SK-N-SH (cell line): ENCODE measurements at regions not wholly inside any gene's neighbourhood (a gene's known extent, or its start where the extent isn't known, plus 50 kb on each side); places are given as distances from the start of the nearest gene placed in this dataset.

Experiments
- CTCF ChIA-PET: fragments of 300-600, 350-600 bp; formaldehyde crosslinking; extraction: SDS; loops from one replicate; lab custom pipeline; 2021; lab: Yijun Ruan, JAX
- POLR2A ChIA-PET: fragments of 350-600 bp; sonication (Branson Sonifier 250); formaldehyde crosslinking; extraction: SDS; loops from one replicate; lab custom pipeline; 2020; ENCODE audit warnings: antibody characterized with exemption, inconsistent platforms; lab: Yijun Ruan, JAX
- DNase-seq: peaks from one replicate; pipeline ENCODE4 v3.0.0; 2012
- H2AFZ ChIP-seq: fragments of 200-600 bp; sonication (generic); 2 replicates; pipeline ENCODE4 v1.8.1; 2016; ENCODE audit warnings: antibody characterized with exemption, mild to moderate bottlenecking, low read depth
- H3F3A ChIP-seq: fragments of 200-600 bp; sonication (generic); replicated peaks from 2 replicates; pipeline ENCODE3; 2016; ENCODE audit warnings: antibody characterized with exemption, mild to moderate bottlenecking; ENCODE audit not compliant: insufficient read depth
- H3K27ac ChIP-seq, 2 experiments: fragments of 200-500 bp in 1 of 2; fragments of 200-600 bp in 1 of 2; sonication (Bioruptor generic) in 1 of 2; sonication (generic), shearing (Covaris generic) in 1 of 2; 2 replicates each; pipeline versions ENCODE4 v1.5.1 to v1.6.1; 2014 to 2016; ENCODE audit warnings: low read depth in 2 of 2, inconsistent platforms in 1 of 2, low read length in 1 of 2, mild to moderate bottlenecking in 1 of 2, mixed read lengths in 1 of 2
- H3K27me3 ChIP-seq: fragments of 200-600 bp; sonication (generic), shearing (Covaris generic); 2 replicates; pipeline ENCODE4 v1.6.1; 2016; ENCODE audit warnings: mixed run types; ENCODE audit not compliant: insufficient read depth
- H3K36me3 ChIP-seq, 2 experiments: fragments of 200-500 bp in 1 of 2; fragments of 200-600 bp in 1 of 2; sonication (Bioruptor generic) in 1 of 2; sonication (generic) in 1 of 2; replicated peaks in 1 of 2; 2 replicates each; pipeline versions ENCODE3 to v1.5.1; 2014 to 2016; ENCODE audit warnings: low read length in 1 of 2, mild to moderate bottlenecking in 1 of 2; ENCODE audit not compliant: insufficient read depth in 2 of 2, control insufficient read depth in 1 of 2
- H3K4me1 ChIP-seq, 2 experiments: fragments of 200-500 bp in 1 of 2; fragments of 200-600 bp in 1 of 2; sonication (Bioruptor generic) in 1 of 2; sonication (generic), shearing (Covaris generic) in 1 of 2; 2 replicates each; pipeline versions ENCODE4 v1.5.1 to v1.6.1; 2014 to 2016; ENCODE audit warnings: low read depth in 1 of 2, low read length in 1 of 2, mixed run types in 1 of 2; ENCODE audit not compliant: insufficient read depth in 2 of 2, control insufficient read depth in 1 of 2
- H3K4me2 ChIP-seq: fragments of 200-600 bp; sonication (generic), shearing (Covaris generic); 2 replicates; pipeline ENCODE4 v1.6.1; 2017; ENCODE audit warnings: mixed run types
- H3K4me3 ChIP-seq, 2 experiments: fragments of 200-500 bp in 1 of 2; fragments of 200-600 bp in 1 of 2; sonication (Bioruptor generic) in 1 of 2; sonication (generic), shearing (Covaris generic) in 1 of 2; 2 replicates each; pipeline versions ENCODE4 v1.5.1 to v1.8.1; 2014 to 2016; ENCODE audit warnings: low read depth in 2 of 2, inconsistent platforms in 1 of 2, low read length in 1 of 2, mild to moderate bottlenecking in 1 of 2, mixed read lengths in 1 of 2, moderate library complexity in 1 of 2
- H3K79me2 ChIP-seq: fragments of 200-600 bp; sonication (generic); 2 replicates; pipeline ENCODE4 v1.8.1; 2017; ENCODE audit warnings: mild to moderate bottlenecking; ENCODE audit not compliant: insufficient read depth
- H3K9ac ChIP-seq: fragments of 200-600 bp; sonication (generic); 2 replicates; pipeline ENCODE4 v1.6.1; 2017; ENCODE audit warnings: mixed run types
- H3K9me2 ChIP-seq: fragments of 200-600 bp; sonication (generic); 2 replicates; pipeline ENCODE4 v1.6.1; 2017; ENCODE audit warnings: mixed run types
- H3K9me3 ChIP-seq: fragments of 200-600 bp; sonication (generic); 2 replicates; pipeline ENCODE4 v1.6.1; 2017; ENCODE audit warnings: mixed run types, mild to moderate bottlenecking, moderate library complexity
- H4K20me1 ChIP-seq: fragments of 200-600 bp; sonication (generic); 2 replicates; pipeline ENCODE4 v1.6.1; 2017; ENCODE audit warnings: mild to moderate bottlenecking, mixed run types; ENCODE audit not compliant: insufficient read depth
- ELF1 ChIP-seq: IDR thresholded peaks from 2 replicates; pipeline ENCODE4 v1.4.0; 2012
- EZH2phosphoT487 ChIP-seq: fragments of 200-600 bp; sonication (generic); IDR thresholded peaks from 2 replicates; pipeline ENCODE4 v1.6.1; 2017; ENCODE audit warnings: low read depth, mixed run types, mild to moderate bottlenecking, antibody characterized with exemption, moderate library complexity, borderline replicate concordance
- FOSL2 ChIP-seq: IDR thresholded peaks from 2 replicates; pipeline ENCODE4 v1.4.0; 2012; ENCODE audit warnings: low read depth, mild to moderate bottlenecking, moderate library complexity, borderline replicate concordance
- FOXJ3 ChIP-seq: sonication (generic); formaldehyde crosslinking; IDR thresholded peaks from 2 replicates; pipeline ENCODE4 v1.5.1; 2020; ENCODE audit warnings: mild to moderate bottlenecking, missing genetic modification reagents
- GATA2 ChIP-seq: sonication (generic); formaldehyde crosslinking; IDR thresholded peaks from 2 replicates; pipeline ENCODE4 v1.5.0; 2020; ENCODE audit warnings: mild to moderate bottlenecking, missing genetic modification reagents
- POLR2AphosphoS5 ChIP-seq: IDR thresholded peaks from 2 replicates; pipeline ENCODE4 v1.6.1; 2012; ENCODE audit warnings: low read depth, low read length
- RCOR1 ChIP-seq: fragments of 150-350 bp; IDR thresholded peaks from 2 replicates; pipeline ENCODE4 v1.6.1; 2017; ENCODE audit warnings: antibody characterized with exemption, low read length
- SIN3A ChIP-seq: IDR thresholded peaks from 2 replicates; pipeline ENCODE4 v1.6.1; 2012; ENCODE audit warnings: low read depth, mild to moderate bottlenecking, low read length, moderate library complexity, borderline replicate concordance
- SMC3 ChIP-seq: IDR thresholded peaks from 2 replicates; pipeline ENCODE4 v1.6.1; 2012; ENCODE audit warnings: low read depth, low read length, improper control_type of control experiment
- TAF1 ChIP-seq: IDR thresholded peaks from 2 replicates; pipeline ENCODE4 v1.6.1; 2012; ENCODE audit warnings: low read depth, mild to moderate bottlenecking, low read length, moderate library complexity, borderline replicate concordance
- TCF12 ChIP-seq: IDR thresholded peaks from 2 replicates; pipeline ENCODE4 v1.4.0; 2012
- USF1 ChIP-seq: IDR thresholded peaks from 2 replicates; pipeline ENCODE4 v1.4.0; 2012; ENCODE audit warnings: low read depth, borderline replicate concordance
- USF2 ChIP-seq: fragments of 150-350 bp; IDR thresholded peaks from 2 replicates; pipeline ENCODE4 v1.6.1; 2017; ENCODE audit warnings: antibody characterized with exemption, low read length, low read depth, borderline replicate concordance
- YY1 ChIP-seq: IDR thresholded peaks from 2 replicates; pipeline ENCODE4 v1.4.0; 2012; ENCODE audit warnings: low read depth, mild to moderate bottlenecking
- WGBS: methylation state at CpG from one replicate; pipeline ENCODE4 v1.1.6; 2017; ENCODE audit warnings: low lambda C conversion rate; 5-methylcytosine and 5-hydroxymethylcytosine counted together
- TF ChIP-seq, protein P1 (sequence below): IDR thresholded peaks from 2 replicates; pipeline ENCODE4 v1.4.0; 2012; ENCODE audit warnings: low read depth, borderline replicate concordance
- TF ChIP-seq, protein P2 (sequence below): fragments of 150-350 bp; IDR thresholded peaks from 2 replicates; pipeline ENCODE4 v1.6.1; 2016; ENCODE audit warnings: mild to moderate bottlenecking, low read depth, low read length
- TF ChIP-seq, protein P3 (sequence below): IDR thresholded peaks from 2 replicates; pipeline ENCODE4 v1.4.0; 2012; ENCODE audit warnings: low read depth

DNA sequence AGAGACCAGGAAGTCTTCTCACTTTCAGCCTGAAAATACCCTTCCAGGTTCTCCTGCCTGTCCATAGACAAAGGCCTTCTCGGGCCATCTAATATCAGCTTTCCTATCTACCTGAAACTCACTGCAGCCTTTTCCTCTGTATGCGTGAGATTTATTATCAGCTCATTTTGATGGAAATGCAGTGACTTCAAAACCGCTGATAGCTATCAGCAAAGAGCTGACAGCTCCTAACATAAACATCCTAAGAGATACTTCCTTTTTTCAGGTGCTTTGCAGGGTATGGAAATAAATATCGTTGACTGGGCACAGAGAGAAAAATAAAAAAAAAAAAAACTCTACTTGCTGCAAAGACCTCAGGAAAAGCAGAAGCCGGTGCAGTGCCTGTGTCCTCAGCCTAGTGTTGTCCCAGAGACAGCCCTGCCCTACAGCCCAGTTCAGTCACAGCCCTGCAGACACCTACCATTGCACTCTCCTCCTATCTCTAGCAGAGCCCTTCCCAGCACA, 215.0 kb upstream of the EGLN3 start:
- Histone ChIP-seq H3K4me2 (no peak overlapping the region), H3K27ac (no peak overlapping the region), H4K20me1 (no peaks in the 10 kb centered on the region), H3K27me3 (no peaks in the 10 kb centered on the region; the same call in 1 of the 2 replicates), H3K9me2 (no peaks in the 10 kb centered on the region), H2AFZ (no peak overlapping the region), H3K79me2 (no peaks in the 10 kb centered on the region), H3K36me3 (no peaks in the 10 kb centered on the region), H3K4me3 (no peak overlapping the region), H3K9ac (no peak overlapping the region), H3K4me1 (no peaks in the 10 kb centered on the region), H3K9me3 (no peaks in the 10 kb centered on the region), H3F3A (no peaks in the 10 kb centered on the region)
- 53% methylated on average over 5 of the region's 5 CpGs for WGBS
- no peak for DNase-seq
- ChIA-PET CTCF (no interaction called here), POLR2A (no interaction called here)
- no peak for TF ChIP-seq RCOR1
- TF ChIP-seq FOSL2: no peak
- TF ChIP-seq, protein P1, sequence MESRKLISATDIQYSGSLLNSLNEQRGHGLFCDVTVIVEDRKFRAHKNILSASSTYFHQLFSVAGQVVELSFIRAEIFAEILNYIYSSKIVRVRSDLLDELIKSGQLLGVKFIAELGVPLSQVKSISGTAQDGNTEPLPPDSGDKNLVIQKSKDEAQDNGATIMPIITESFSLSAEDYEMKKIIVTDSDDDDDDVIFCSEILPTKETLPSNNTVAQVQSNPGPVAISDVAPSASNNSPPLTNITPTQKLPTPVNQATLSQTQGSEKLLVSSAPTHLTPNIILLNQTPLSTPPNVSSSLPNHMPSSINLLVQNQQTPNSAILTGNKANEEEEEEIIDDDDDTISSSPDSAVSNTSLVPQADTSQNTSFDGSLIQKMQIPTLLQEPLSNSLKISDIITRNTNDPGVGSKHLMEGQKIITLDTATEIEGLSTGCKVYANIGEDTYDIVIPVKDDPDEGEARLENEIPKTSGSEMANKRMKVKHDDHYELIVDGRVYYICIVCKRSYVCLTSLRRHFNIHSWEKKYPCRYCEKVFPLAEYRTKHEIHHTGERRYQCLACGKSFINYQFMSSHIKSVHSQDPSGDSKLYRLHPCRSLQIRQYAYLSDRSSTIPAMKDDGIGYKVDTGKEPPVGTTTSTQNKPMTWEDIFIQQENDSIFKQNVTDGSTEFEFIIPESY: no peak
- no peak for TF ChIP-seq USF1
- no peak for TF ChIP-seq EZH2phosphoT487
- no peak for TF ChIP-seq TCF12
- TF ChIP-seq, protein P2, sequence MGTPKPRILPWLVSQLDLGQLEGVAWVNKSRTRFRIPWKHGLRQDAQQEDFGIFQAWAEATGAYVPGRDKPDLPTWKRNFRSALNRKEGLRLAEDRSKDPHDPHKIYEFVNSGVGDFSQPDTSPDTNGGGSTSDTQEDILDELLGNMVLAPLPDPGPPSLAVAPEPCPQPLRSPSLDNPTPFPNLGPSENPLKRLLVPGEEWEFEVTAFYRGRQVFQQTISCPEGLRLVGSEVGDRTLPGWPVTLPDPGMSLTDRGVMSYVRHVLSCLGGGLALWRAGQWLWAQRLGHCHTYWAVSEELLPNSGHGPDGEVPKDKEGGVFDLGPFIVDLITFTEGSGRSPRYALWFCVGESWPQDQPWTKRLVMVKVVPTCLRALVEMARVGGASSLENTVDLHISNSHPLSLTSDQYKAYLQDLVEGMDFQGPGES: no peak
- TF ChIP-seq TAF1: no peak
- TF ChIP-seq, protein P3, sequence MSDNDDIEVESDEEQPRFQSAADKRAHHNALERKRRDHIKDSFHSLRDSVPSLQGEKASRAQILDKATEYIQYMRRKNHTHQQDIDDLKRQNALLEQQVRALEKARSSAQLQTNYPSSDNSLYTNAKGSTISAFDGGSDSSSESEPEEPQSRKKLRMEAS: no peak
- TF ChIP-seq USF2: no peak
- TF ChIP-seq ELF1: no peak
- TF ChIP-seq SMC3: no peak
- TF ChIP-seq POLR2AphosphoS5: no peak
- TF ChIP-seq SIN3A: no peak
- no peak for TF ChIP-seq GATA2 (CRISPR knock-in tag)
- no peak for TF ChIP-seq YY1
- no peak for TF ChIP-seq FOXJ3 (CRISPR knock-in tag)
